ENCODE measurements at regions not wholly inside any gene's neighbourhood (a gene's known extent, or its start where the extent isn't known, plus 50 kb on each side); places are given as distances from the start of the nearest gene placed in this dataset.
A peak's percentile ranks its signal among the peaks of the same experiment; 100 is the strongest.

DNA sequence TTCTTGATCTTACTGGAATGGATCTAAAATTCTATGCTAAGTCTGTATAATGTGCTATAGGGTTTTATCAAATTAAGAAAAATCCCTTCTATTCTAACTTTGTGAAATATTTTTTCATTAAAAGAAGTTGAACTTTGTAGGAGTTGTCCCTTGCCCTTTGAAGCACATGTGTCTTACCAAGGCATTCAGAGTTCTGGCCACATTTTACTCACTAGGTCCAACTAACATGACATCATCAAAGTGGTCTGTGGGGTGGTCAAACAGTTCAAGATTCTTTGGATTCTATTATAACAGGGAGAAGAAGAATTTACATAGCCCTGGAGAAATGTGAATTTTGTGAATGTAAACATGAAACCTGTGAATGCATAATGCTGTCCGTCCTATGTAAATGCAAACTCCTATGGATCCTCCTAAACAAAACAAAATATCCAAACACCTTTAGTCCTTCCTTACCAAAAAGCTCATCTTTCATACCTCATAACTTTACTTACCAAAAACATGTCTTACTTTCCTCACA, 88.7 kb downstream of the EBNA1BP2 start:
- TF ChIP-seq EZH2 (IDR thresholded peaks at IDR 0.05; ENCODE audit: insufficient read depth, low read length) = no peak
- TF ChIP-seq, protein P1, sequence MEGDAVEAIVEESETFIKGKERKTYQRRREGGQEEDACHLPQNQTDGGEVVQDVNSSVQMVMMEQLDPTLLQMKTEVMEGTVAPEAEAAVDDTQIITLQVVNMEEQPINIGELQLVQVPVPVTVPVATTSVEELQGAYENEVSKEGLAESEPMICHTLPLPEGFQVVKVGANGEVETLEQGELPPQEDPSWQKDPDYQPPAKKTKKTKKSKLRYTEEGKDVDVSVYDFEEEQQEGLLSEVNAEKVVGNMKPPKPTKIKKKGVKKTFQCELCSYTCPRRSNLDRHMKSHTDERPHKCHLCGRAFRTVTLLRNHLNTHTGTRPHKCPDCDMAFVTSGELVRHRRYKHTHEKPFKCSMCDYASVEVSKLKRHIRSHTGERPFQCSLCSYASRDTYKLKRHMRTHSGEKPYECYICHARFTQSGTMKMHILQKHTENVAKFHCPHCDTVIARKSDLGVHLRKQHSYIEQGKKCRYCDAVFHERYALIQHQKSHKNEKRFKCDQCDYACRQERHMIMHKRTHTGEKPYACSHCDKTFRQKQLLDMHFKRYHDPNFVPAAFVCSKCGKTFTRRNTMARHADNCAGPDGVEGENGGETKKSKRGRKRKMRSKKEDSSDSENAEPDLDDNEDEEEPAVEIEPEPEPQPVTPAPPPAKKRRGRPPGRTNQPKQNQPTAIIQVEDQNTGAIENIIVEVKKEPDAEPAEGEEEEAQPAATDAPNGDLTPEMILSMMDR (IDR thresholded peaks at IDR 0.05; ENCODE audit: insufficient read depth, low read depth, low read length) = no peak
- H4K20me1 ChIP-seq (ENCODE audit: insufficient read depth, low read length) = no peaks in the 10 kb centered on the region
- H3K36me3 Mint-ChIP-seq (ENCODE audit: low read depth, unreplicated experiment) = no peaks in the 10 kb centered on the region
- no peak overlapping the region for H2AFZ ChIP-seq (ENCODE audit: low read depth, low read length)
- H3K4me3 ChIP-seq (ENCODE audit: insufficient read depth, low read depth, low read length) = no peak overlapping the region
- H3K27ac ChIP-seq (ENCODE audit: low read depth, low read length) = no peak overlapping the region
- H3K27ac Mint-ChIP-seq (ENCODE audit: unreplicated experiment) = no peak overlapping the region
- FAIRE-seq (peak; percentile 23), DNase-seq (ENCODE audit: low read depth) (peak; percentile 26)
- H3K79me2 ChIP-seq (ENCODE audit: insufficient read depth, low read length) = no peaks in the 10 kb centered on the region
- peaks cover 4% of the 10 kb centered on the region for H3K4me1 Mint-ChIP-seq (ENCODE audit: low read depth, unreplicated experiment)
- H3K9me3 ChIP-seq (ENCODE audit: insufficient read depth, low read depth, low read length) = no peaks in the 10 kb centered on the region
- no peak overlapping the region for H3K4me3 Mint-ChIP-seq (ENCODE audit: unreplicated experiment)
- no peak overlapping the region for H3K4me2 ChIP-seq (ENCODE audit: low read length)
- H3K27me3 ChIP-seq (ENCODE audit: insufficient read depth, low read length) = no peaks in the 10 kb centered on the region
- no peaks in the 10 kb centered on the region for H3K36me3 ChIP-seq (ENCODE audit: insufficient read depth, low read length)
- peaks cover 3% of the 10 kb centered on the region for H3K27me3 Mint-ChIP-seq (ENCODE audit: low read depth, unreplicated experiment)
- no peaks in the 10 kb centered on the region for H3K4me1 ChIP-seq (ENCODE audit: insufficient read depth, low read length)
- no peaks in the 10 kb centered on the region for H3K9me3 Mint-ChIP-seq (ENCODE audit: unreplicated experiment)
- no peak overlapping the region for H3K9ac ChIP-seq (ENCODE audit: low read length)

DNA sequence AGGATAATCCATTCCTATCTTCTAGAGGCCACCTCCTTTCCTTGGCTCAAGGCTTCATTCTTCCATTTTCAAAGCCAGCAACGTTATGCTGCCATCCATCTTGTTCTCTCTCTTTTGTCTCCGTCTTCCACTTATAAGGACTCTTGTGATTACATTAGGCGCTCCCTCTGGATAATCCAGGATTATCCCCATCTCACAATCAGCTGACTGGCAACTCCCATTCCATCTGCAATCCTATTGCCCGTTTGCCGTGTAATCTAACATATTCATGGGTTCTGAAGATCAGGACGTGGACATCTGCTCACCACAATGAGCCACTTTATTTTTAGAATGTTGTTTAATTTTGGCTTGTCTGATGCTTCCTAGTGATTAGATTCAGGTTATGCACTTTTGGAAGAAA, 89.3 kb downstream of the EBNA1BP2 start:
- no peak overlapping the region for H3K4me2 ChIP-seq (ENCODE audit: low read length)
- no peak overlapping the region for H3K9ac ChIP-seq (ENCODE audit: low read length)
- no peak overlapping the region for H3K4me3 ChIP-seq (ENCODE audit: insufficient read depth, low read depth, low read length)
- TF ChIP-seq, protein P1 (IDR thresholded peaks at IDR 0.05; ENCODE audit: insufficient read depth, low read depth, low read length) = no peak
- no peak for TF ChIP-seq EZH2 (IDR thresholded peaks at IDR 0.05; ENCODE audit: insufficient read depth, low read length)
- no peaks in the 10 kb centered on the region for H3K9me3 ChIP-seq (ENCODE audit: insufficient read depth, low read depth, low read length)
- Mint-ChIP-seq H3K4me3 (ENCODE audit: unreplicated experiment) (no peak overlapping the region), H3K27ac (ENCODE audit: unreplicated experiment) (no peak overlapping the region), H3K27me3 (ENCODE audit: low read depth, unreplicated experiment) (no peaks in the 10 kb centered on the region), H3K9me3 (ENCODE audit: unreplicated experiment) (no peaks in the 10 kb centered on the region), H3K36me3 (ENCODE audit: low read depth, unreplicated experiment) (no peaks in the 10 kb centered on the region), H3K4me1 (ENCODE audit: low read depth, unreplicated experiment) (peaks cover 4% of the 10 kb centered on the region)
- no peaks in the 10 kb centered on the region for H3K27me3 ChIP-seq (ENCODE audit: insufficient read depth, low read length)
- H3K79me2 ChIP-seq (ENCODE audit: insufficient read depth, low read length) = no peaks in the 10 kb centered on the region
- no peaks in the 10 kb centered on the region for H3K4me1 ChIP-seq (ENCODE audit: insufficient read depth, low read length)
- FAIRE-seq (no peak), DNase-seq (ENCODE audit: low read depth) (no peak)
- H3K27ac ChIP-seq (ENCODE audit: low read depth, low read length) = no peak overlapping the region
- H2AFZ ChIP-seq (ENCODE audit: low read depth, low read length) = no peak overlapping the region
- no peaks in the 10 kb centered on the region for H4K20me1 ChIP-seq (ENCODE audit: insufficient read depth, low read length)
- no peaks in the 10 kb centered on the region for H3K36me3 ChIP-seq (ENCODE audit: insufficient read depth, low read length)

GRCh38 chr1:43077273-43077672, 94.8 kb downstream of the EBNA1BP2 start:
- H3K9me3 Mint-ChIP-seq (ENCODE audit: unreplicated experiment) = no peaks in the 10 kb centered on the region
- no peak for FAIRE-seq
- no peaks in the 10 kb centered on the region for H3K9me3 ChIP-seq (ENCODE audit: insufficient read depth, low read depth, low read length)
- no peaks in the 10 kb centered on the region for H4K20me1 ChIP-seq (ENCODE audit: insufficient read depth, low read length)
- no peaks in the 10 kb centered on the region for H3K36me3 Mint-ChIP-seq (ENCODE audit: low read depth, unreplicated experiment)
- no peak overlapping the region for H3K4me3 Mint-ChIP-seq (ENCODE audit: unreplicated experiment)
- no peak overlapping the region for H3K4me3 ChIP-seq (ENCODE audit: insufficient read depth, low read depth, low read length)
- no peak for DNase-seq (ENCODE audit: low read depth)
- no peaks in the 10 kb centered on the region for H3K4me1 ChIP-seq (ENCODE audit: insufficient read depth, low read length)
- TF ChIP-seq, protein P1 (IDR thresholded peaks at IDR 0.05; ENCODE audit: insufficient read depth, low read depth, low read length) = no peak
- TF ChIP-seq EZH2 (IDR thresholded peaks at IDR 0.05; ENCODE audit: insufficient read depth, low read length) = no peak
- H3K9ac ChIP-seq (ENCODE audit: low read length) = no peak overlapping the region
- no peaks in the 10 kb centered on the region for H3K79me2 ChIP-seq (ENCODE audit: insufficient read depth, low read length)
- H3K36me3 ChIP-seq (ENCODE audit: insufficient read depth, low read length) = no peaks in the 10 kb centered on the region
- H3K27ac ChIP-seq (ENCODE audit: low read depth, low read length) = no peak overlapping the region
- no peak overlapping the region for H2AFZ ChIP-seq (ENCODE audit: low read depth, low read length)
- H3K27me3 ChIP-seq (ENCODE audit: insufficient read depth, low read length) = no peaks in the 10 kb centered on the region
- no peaks in the 10 kb centered on the region for H3K27me3 Mint-ChIP-seq (ENCODE audit: low read depth, unreplicated experiment)
- peaks cover 3% of the 10 kb centered on the region for H3K4me1 Mint-ChIP-seq (ENCODE audit: low read depth, unreplicated experiment)
- H3K4me2 ChIP-seq (ENCODE audit: low read length) = no peak overlapping the region
- no peak overlapping the region for H3K27ac Mint-ChIP-seq (ENCODE audit: unreplicated experiment)
